ENCODE measurements at regions not wholly inside any gene's neighbourhood (a gene's known extent, or its start where the extent isn't known, plus 50 kb on each side); places are given as distances from the start of the nearest gene placed in this dataset.

DNA sequence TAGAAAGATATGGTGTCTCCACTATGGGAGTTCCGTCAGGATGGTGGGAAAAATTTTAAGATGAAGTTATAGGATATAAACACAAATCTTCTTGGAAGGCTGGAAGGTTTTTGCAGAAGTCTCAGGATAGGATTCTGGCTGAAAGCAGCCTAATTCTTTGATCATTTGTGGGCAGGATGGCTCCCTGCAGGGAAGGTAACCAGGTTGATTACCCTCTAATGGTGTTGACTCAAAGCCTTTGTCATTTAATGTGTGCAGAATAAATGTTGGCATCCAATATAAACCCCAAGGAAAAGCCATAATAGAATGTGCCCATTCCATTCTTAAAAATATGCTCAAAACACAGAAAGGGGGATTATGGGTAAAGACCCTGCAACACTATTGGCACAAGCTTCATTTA is 204.3 kb downstream of the EPM2A start:
- TF ChIP-seq IRF9 (CRISPR knock-in tag; IDR thresholded peaks at IDR 0.05; ENCODE audit: borderline replicate concordance) (no peak), KLF16 (CRISPR knock-in tag; IDR thresholded peaks at IDR 0.05) (no peak), HNRNPK (IDR thresholded peaks at IDR 0.05; ENCODE audit: low read depth, low read length, poor library complexity, severe bottlenecking) (no peak), NCOA1 (CRISPR knock-in tag; IDR thresholded peaks at IDR 0.05) (no peak), SOX5 (CRISPR knock-in tag; IDR thresholded peaks at IDR 0.05; ENCODE audit: borderline replicate concordance) (no peak), BATF2 (CRISPR knock-in tag; IDR thresholded peaks at IDR 0.05) (no peak), CTCF (CRISPR knock-in tag; IDR thresholded peaks at IDR 0.05) (no peak)

Measured in HepG2 (cell line).